RWPE2 (cell line): ENCODE measurements at regions not wholly inside any gene's neighbourhood (a gene's known extent, or its start where the extent isn't known, plus 50 kb on each side); places are given as distances from the start of the nearest gene placed in this dataset.
"Not testable (repeated sequence)": the region's sequence is repeated elsewhere in the genome, so short reads cannot be mapped to it uniquely, and the experiment has no call there.

Experiments
- ATAC-seq: fragments of 200-7000 bp; cut with Tn5 transposase; 3 replicates; pipeline ENCODE4 v1.9.1; 2021; ENCODE audit warnings: low read depth
- DNase-seq: peaks from one replicate; pipeline ENCODE4 v3.0.0-alpha.2; 2020; ENCODE audit warnings: low spot score
- H3K27ac ChIP-seq: fragments of 450-650 bp; 2 replicates; pipeline ENCODE4 v1.5.1; 2017; ENCODE audit warnings: mild to moderate bottlenecking; ENCODE audit not compliant: poor library complexity, severe bottlenecking
- H3K27me3 ChIP-seq: fragments of 250-450 bp; sonication (Bioruptor Pico); 2 replicates; pipeline ENCODE4 v1.5.1; 2021; ENCODE audit warnings: mild to moderate bottlenecking, moderate library complexity; ENCODE audit not compliant: insufficient read depth, poor library complexity, severe bottlenecking
- H3K36me3 ChIP-seq: fragments of 250-450 bp; sonication (Bioruptor Pico); 2 replicates; pipeline ENCODE4 v1.5.1; 2020; ENCODE audit warnings: low read depth, mild to moderate bottlenecking, moderate library complexity
- H3K4me1 ChIP-seq: fragments of 250-450 bp; sonication (Bioruptor Pico); 2 replicates; pipeline ENCODE4 v1.5.1; 2021; ENCODE audit warnings: mild to moderate bottlenecking, moderate library complexity; ENCODE audit not compliant: insufficient read depth, poor library complexity, severe bottlenecking
- H3K4me3 ChIP-seq: fragments of 250-450 bp; sonication (Bioruptor Pico); 2 replicates; pipeline ENCODE4 v1.5.1; 2021; ENCODE audit warnings: mild to moderate bottlenecking, moderate library complexity; ENCODE audit not compliant: severe bottlenecking
- H3K9me3 ChIP-seq: fragments of 250-450 bp; sonication (Bioruptor Pico); 2 replicates; pipeline ENCODE4 v1.5.1; 2021; ENCODE audit warnings: mild to moderate bottlenecking, moderate library complexity; ENCODE audit not compliant: severe bottlenecking
- CTCF ChIP-seq: fragments of 450-650 bp; IDR thresholded peaks from one replicate; pipeline ENCODE4 v1.5.1; 2017; ENCODE audit warnings: mild to moderate bottlenecking, moderate library complexity; ENCODE audit not compliant: poor library complexity, severe bottlenecking

GRCh38 chr10:53679666-53680065, 907.1 kb upstream of the MBL2 start:
- Histone ChIP-seq H3K36me3 (no peaks in the 10 kb centered on the region), H3K27me3 (peaks cover 5% of the 10 kb centered on the region), H3K4me1 (no peaks in the 10 kb centered on the region), H3K27ac (no peak overlapping the region), H3K9me3 (no peaks in the 10 kb centered on the region), H3K4me3 (no peak overlapping the region)
- ATAC-seq (no peak), DNase-seq (no peak)
- no peak for TF ChIP-seq CTCF

DNA sequence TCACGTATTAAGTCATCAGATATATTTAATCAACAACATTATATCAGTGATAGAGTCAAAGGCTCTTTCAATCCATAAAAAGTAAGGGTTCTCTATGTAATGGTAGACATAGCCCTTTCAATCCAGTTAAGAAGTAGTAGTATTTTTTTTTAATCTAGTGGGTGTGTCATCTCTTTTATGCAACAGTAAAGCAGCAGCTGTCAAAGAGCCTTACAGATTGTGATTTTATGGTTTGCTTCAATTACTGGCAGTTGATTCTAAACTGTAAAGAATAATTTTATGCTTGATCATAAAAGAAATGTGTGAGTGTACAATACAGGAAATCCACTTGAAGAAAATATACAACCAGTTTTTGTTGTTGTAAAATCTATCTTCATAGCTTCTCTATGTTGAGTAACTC, 902.6 kb upstream of the MBL2 start:
- no peak for TF ChIP-seq CTCF
- Histone ChIP-seq H3K4me1 (no peaks in the 10 kb centered on the region), H3K27ac (no peak overlapping the region)

GRCh38 chr10:53667063-53667462, 894.5 kb upstream of the MBL2 start:
- ATAC-seq (peak; percentile 35; the same call in 1 of the 3 replicates), DNase-seq (no peak)
- Histone ChIP-seq H3K9me3 (no peaks in the 10 kb centered on the region), H3K27me3 (no peaks in the 10 kb centered on the region), H3K4me1 (no peaks in the 10 kb centered on the region), H3K4me3 (no peak overlapping the region), H3K36me3 (no peaks in the 10 kb centered on the region), H3K27ac (no peak overlapping the region)
- TF ChIP-seq CTCF: no peak

More for the DNA sequence above, 902.6 kb upstream of the MBL2 start:
- Histone ChIP-seq H3K36me3 (no peaks in the 10 kb centered on the region), H3K9me3 (no peaks in the 10 kb centered on the region), H3K27me3 (peaks cover 7% of the 10 kb centered on the region), H3K4me3 (no peak overlapping the region)
- ATAC-seq (no peak), DNase-seq (no peak)

DNA sequence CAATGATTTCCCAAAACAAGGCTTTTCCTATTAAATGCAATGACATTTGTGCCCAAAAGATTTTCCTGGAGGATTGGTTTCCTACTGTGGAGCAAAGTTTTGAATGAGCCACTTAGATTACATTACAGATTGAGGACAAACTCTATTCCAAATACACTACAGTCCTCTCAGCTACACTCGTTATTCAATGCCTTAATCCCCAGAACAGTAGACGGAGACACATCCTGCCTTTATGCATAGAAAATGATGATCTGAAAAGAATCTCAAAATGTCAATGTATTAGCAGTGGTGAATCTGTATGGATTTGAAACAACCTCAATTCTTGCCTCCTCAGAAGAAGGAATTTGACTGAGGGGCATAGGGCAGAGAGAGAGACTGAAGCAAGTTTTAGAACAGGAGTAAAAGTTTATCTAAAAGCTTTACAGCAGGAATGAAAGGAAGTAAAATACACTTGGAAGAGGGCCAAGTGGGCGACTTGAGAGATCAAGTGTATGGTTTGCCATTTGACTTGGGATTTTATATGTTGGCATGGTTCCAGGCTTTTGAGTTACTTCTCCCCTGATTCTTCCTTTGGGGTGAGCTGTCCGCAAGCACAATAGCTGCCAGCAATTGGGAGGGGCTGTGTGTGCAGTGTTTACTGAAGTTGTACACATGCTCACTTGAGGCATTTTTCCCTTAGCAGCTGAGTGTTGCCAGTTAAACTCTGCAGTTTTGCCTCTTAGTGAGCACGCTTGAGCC, 891.9 kb upstream of the MBL2 start:
- Histone ChIP-seq H3K36me3 (no peaks in the 10 kb centered on the region), H3K4me1 (no peaks in the 10 kb centered on the region), H3K27ac (no peak overlapping the region), H3K27me3 (no peaks in the 10 kb centered on the region), H3K9me3 (no peaks in the 10 kb centered on the region), H3K4me3 (no peak overlapping the region)
- DNase-seq (no peak), ATAC-seq (peak; percentile 76)
- no peak for TF ChIP-seq CTCF

DNA sequence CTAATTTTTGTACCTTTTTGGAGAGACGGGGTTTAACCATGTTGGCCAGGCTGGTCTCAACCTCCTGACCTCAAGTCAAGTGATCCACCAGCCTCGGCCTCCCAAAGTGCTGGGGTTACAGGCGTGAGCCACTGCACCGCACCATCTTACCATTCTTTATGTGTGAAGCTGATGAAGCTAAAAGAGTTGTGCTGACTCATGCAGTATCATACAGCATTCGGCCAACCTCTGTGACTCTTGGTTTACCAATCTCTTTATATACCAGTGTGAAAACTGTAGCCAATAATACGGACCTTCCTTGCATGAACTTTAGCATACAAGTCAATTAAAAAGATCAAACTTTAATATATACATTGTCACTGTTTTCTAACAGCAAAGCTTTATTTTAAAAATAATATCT, 878.2 kb upstream of the MBL2 start:
- TF ChIP-seq CTCF: no peak
- Histone ChIP-seq H3K9me3 (no peaks in the 10 kb centered on the region), H3K27me3 (no peaks in the 10 kb centered on the region), H3K36me3 (no peaks in the 10 kb centered on the region), H3K4me1 (no peaks in the 10 kb centered on the region), H3K4me3 (no peak overlapping the region), H3K27ac (no peak overlapping the region)
- DNase-seq (no peak), ATAC-seq (no peak)

- not testable (repeated sequence) for DNase-seq, H3K4me3 ChIP-seq, H3K27me3 ChIP-seq, ATAC-seq, H3K9me3 ChIP-seq, H3K4me1 ChIP-seq, H3K36me3 ChIP-seq, H3K27ac ChIP-seq
Observed at GRCh38 chr10:53647221-53647620, 874.6 kb upstream of the MBL2 start.
